ENCODE measurements at regions not wholly inside any gene's neighbourhood (a gene's known extent, or its start where the extent isn't known, plus 50 kb on each side); places are given as distances from the start of the nearest gene placed in this dataset.
"Not testable (repeated sequence)": the region's sequence is repeated elsewhere in the genome, so short reads cannot be mapped to it uniquely, and the experiment has no call there.

DNA sequence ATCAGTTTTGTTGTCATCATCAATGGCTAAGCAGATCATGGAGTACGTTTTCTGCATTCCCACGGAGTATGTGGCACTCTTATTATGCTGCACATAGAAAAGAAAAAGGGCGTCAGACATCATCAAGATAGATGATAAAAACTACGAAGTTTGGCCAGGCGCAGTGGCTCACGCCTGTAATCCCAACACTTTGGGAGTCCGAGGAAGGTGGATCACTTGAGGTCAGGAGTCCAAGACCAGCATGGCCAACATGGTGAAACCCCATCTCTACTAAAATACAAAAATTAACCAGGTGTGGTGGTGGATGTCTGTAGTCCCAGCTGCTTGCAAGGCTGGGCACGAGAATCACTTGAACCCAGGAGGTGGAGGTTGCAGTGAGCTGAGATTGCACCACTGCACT, 312.8 kb downstream of the GOLGA6L6 start:
- H3K27ac ChIP-seq (ENCODE audit: low read depth in 2 of 2, low read length in 2 of 2); H3K36me3 ChIP-seq (ENCODE audit: control insufficient read depth in 2 of 3, insufficient read depth in 3 of 3, low read length in 3 of 3); intact Hi-C loops (cut with DNase I); H3K27me3 ChIP-seq (ENCODE audit: control insufficient read depth, insufficient read depth, low read length); H3K9me3 ChIP-seq (ENCODE audit: control insufficient read depth in 2 of 3, insufficient read depth in 1 of 3, low read length in 3 of 3); H3K9ac ChIP-seq (ENCODE audit: low read length in 3 of 3); H3K4me3 ChIP-seq (ENCODE audit: low read length in 3 of 3); H3K4me1 ChIP-seq (ENCODE audit: control insufficient read depth in 2 of 3, insufficient read depth in 2 of 3, low read depth in 1 of 3, low read length in 3 of 3); DNase-seq; FAIRE-seq: not testable (repeated sequence)

DNA sequence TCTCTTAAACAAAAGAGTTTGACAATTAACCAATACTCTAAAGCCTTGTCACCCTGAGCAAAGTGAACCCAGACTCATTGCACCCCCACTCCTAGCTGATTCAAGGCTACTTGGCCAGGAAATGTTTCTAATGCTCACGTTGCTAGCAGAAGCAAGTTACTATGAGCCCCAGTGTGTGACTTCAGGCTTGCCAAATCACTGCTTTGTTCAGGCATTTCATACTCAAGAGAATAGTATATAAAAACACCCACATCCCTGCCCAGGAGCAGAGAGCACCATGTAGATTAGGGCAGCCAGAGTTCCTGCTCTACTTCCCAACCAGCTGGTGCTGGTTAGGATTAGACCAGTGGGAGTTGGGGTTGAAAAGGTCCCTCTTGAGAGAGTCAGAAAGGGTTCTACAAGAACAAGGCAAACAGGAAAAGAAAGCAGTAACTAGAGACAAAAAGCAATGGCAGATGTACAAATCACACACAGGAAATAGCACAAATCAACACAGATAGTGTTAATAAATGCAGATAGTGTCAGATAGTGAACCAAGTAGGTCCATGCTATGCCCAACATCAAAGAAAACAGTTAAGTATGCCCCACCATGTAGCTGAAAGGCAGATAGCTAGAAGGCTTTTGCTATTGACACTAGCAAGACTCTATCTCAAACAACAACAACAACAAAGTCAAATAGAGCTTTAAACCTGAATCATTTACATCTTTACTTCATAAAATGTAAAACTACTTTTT, 314.3 kb downstream of the GOLGA6L6 start:
- H3K9me3 ChIP-seq (ENCODE audit: control insufficient read depth in 2 of 3, insufficient read depth in 1 of 3, low read length in 3 of 3); H3K27me3 ChIP-seq (ENCODE audit: control insufficient read depth, insufficient read depth, low read length); FAIRE-seq; H3K27ac ChIP-seq (ENCODE audit: low read depth in 2 of 2, low read length in 2 of 2); H3K4me1 ChIP-seq (ENCODE audit: control insufficient read depth in 2 of 3, insufficient read depth in 2 of 3, low read depth in 1 of 3, low read length in 3 of 3); DNase-seq; H3K4me3 ChIP-seq (ENCODE audit: low read length in 3 of 3); intact Hi-C loops (cut with DNase I); H3K9ac ChIP-seq (ENCODE audit: low read length in 3 of 3); H3K36me3 ChIP-seq (ENCODE audit: control insufficient read depth in 2 of 3, insufficient read depth in 3 of 3, low read length in 3 of 3): not testable (repeated sequence)

DNA sequence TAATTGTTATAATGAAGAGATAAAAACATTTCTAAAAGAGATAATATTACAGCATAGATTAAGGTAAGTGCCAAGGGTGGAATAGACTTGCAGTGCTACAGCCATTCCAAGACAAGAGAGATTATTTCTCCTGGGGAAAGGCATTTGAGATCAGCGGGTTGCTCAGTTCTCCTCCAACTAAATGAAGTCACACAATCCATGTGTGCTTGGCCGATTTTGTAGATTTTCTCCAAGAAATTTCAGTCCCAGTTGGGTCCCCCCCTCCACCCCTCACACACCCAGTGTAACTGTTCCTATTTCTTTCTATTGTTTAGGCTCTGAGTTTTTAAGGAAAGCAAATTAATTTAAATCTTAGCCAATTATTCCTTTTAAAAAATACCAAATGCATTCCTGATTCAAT, 315.1 kb downstream of the GOLGA6L6 start:
- DNase-seq; H3K27ac ChIP-seq (ENCODE audit: low read depth in 2 of 2, low read length in 2 of 2); H3K9me3 ChIP-seq (ENCODE audit: control insufficient read depth in 2 of 3, insufficient read depth in 1 of 3, low read length in 3 of 3); FAIRE-seq; intact Hi-C loops (cut with DNase I); H3K4me3 ChIP-seq (ENCODE audit: low read length in 3 of 3); H3K9ac ChIP-seq (ENCODE audit: low read length in 3 of 3); H3K4me1 ChIP-seq (ENCODE audit: control insufficient read depth in 2 of 3, insufficient read depth in 2 of 3, low read depth in 1 of 3, low read length in 3 of 3); H3K27me3 ChIP-seq (ENCODE audit: control insufficient read depth, insufficient read depth, low read length); H3K36me3 ChIP-seq (ENCODE audit: control insufficient read depth in 2 of 3, insufficient read depth in 3 of 3, low read length in 3 of 3): not testable (repeated sequence)

GRCh38 chr15:20221063-20221462, 320.5 kb downstream of the GOLGA6L6 start:
- H3K4me3 ChIP-seq (ENCODE audit: low read length in 3 of 3); H3K27ac ChIP-seq (ENCODE audit: low read depth in 2 of 2, low read length in 2 of 2); H3K9ac ChIP-seq (ENCODE audit: low read length in 3 of 3); H3K27me3 ChIP-seq (ENCODE audit: control insufficient read depth, insufficient read depth, low read length); DNase-seq; FAIRE-seq; intact Hi-C loops (cut with DNase I); H3K4me1 ChIP-seq (ENCODE audit: control insufficient read depth in 2 of 3, insufficient read depth in 2 of 3, low read depth in 1 of 3, low read length in 3 of 3); H3K9me3 ChIP-seq (ENCODE audit: control insufficient read depth in 2 of 3, insufficient read depth in 1 of 3, low read length in 3 of 3); H3K36me3 ChIP-seq (ENCODE audit: control insufficient read depth in 2 of 3, insufficient read depth in 3 of 3, low read length in 3 of 3): not testable (repeated sequence)

DNA sequence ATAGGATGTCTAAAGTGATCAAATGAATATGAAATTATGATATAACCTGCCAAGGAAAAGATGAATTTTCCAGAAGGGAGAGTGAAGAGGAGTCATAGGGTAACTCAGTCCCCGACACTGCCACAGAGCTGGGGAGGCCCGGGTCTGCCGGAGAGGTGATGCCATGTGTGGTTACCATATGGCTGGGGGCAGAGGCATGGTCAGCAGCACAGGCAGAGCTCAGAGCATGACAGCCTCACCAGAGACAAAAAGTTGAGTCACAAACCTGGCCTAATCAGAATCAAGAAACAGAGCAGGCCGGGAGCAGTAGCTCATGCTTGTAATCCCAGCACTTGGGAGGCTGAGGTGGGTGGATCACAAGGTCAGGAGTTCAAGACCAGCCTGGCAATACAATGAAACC, 322.4 kb downstream of the GOLGA6L6 start:
- H3K9me3 ChIP-seq (ENCODE audit: control insufficient read depth in 2 of 3, insufficient read depth in 1 of 3, low read length in 3 of 3); intact Hi-C loops (cut with DNase I); H3K4me1 ChIP-seq (ENCODE audit: control insufficient read depth in 2 of 3, insufficient read depth in 2 of 3, low read depth in 1 of 3, low read length in 3 of 3); H3K27ac ChIP-seq (ENCODE audit: low read depth in 2 of 2, low read length in 2 of 2); H3K4me3 ChIP-seq (ENCODE audit: low read length in 3 of 3); H3K27me3 ChIP-seq (ENCODE audit: control insufficient read depth, insufficient read depth, low read length); FAIRE-seq; H3K9ac ChIP-seq (ENCODE audit: low read length in 3 of 3); DNase-seq; H3K36me3 ChIP-seq (ENCODE audit: control insufficient read depth in 2 of 3, insufficient read depth in 3 of 3, low read length in 3 of 3): not testable (repeated sequence)

- H3K9ac ChIP-seq (ENCODE audit: low read length in 3 of 3); H3K4me1 ChIP-seq (ENCODE audit: control insufficient read depth in 2 of 3, insufficient read depth in 2 of 3, low read depth in 1 of 3, low read length in 3 of 3); intact Hi-C loops (cut with DNase I); H3K27me3 ChIP-seq (ENCODE audit: control insufficient read depth, insufficient read depth, low read length); DNase-seq; H3K9me3 ChIP-seq (ENCODE audit: control insufficient read depth in 2 of 3, insufficient read depth in 1 of 3, low read length in 3 of 3); H3K4me3 ChIP-seq (ENCODE audit: low read length in 3 of 3); FAIRE-seq; H3K36me3 ChIP-seq (ENCODE audit: control insufficient read depth in 2 of 3, insufficient read depth in 3 of 3, low read length in 3 of 3); H3K27ac ChIP-seq (ENCODE audit: low read depth in 2 of 2, low read length in 2 of 2): not testable (repeated sequence)
Measured at GRCh38 chr15:20215700-20216099, 325.9 kb downstream of the GOLGA6L6 start.

GRCh38 chr15:20214101-20214500, 327.5 kb downstream of the GOLGA6L6 start:
- FAIRE-seq; intact Hi-C loops (cut with DNase I); DNase-seq: not testable (repeated sequence)

GRCh38 chr15:20211508-20211907, 330.1 kb downstream of the GOLGA6L6 start:
- H3K4me3 ChIP-seq (ENCODE audit: low read length in 3 of 3); intact Hi-C loops (cut with DNase I); H3K4me1 ChIP-seq (ENCODE audit: control insufficient read depth in 2 of 3, insufficient read depth in 2 of 3, low read depth in 1 of 3, low read length in 3 of 3); FAIRE-seq; H3K9ac ChIP-seq (ENCODE audit: low read length in 3 of 3); H3K9me3 ChIP-seq (ENCODE audit: control insufficient read depth in 2 of 3, insufficient read depth in 1 of 3, low read length in 3 of 3); H3K27ac ChIP-seq (ENCODE audit: low read depth in 2 of 2, low read length in 2 of 2); H3K27me3 ChIP-seq (ENCODE audit: control insufficient read depth, insufficient read depth, low read length); H3K36me3 ChIP-seq (ENCODE audit: control insufficient read depth in 2 of 3, insufficient read depth in 3 of 3, low read length in 3 of 3); DNase-seq: not testable (repeated sequence)

More at GRCh38 chr15:20214101-20214500, 327.5 kb downstream of the GOLGA6L6 start:
- H3K27me3 ChIP-seq (ENCODE audit: control insufficient read depth, insufficient read depth, low read length); H3K4me3 ChIP-seq (ENCODE audit: low read length in 3 of 3); H3K9me3 ChIP-seq (ENCODE audit: control insufficient read depth in 2 of 3, insufficient read depth in 1 of 3, low read length in 3 of 3); H3K9ac ChIP-seq (ENCODE audit: low read length in 3 of 3); H3K27ac ChIP-seq (ENCODE audit: low read depth in 2 of 2, low read length in 2 of 2); H3K4me1 ChIP-seq (ENCODE audit: control insufficient read depth in 2 of 3, insufficient read depth in 2 of 3, low read depth in 1 of 3, low read length in 3 of 3); H3K36me3 ChIP-seq (ENCODE audit: control insufficient read depth in 2 of 3, insufficient read depth in 3 of 3, low read length in 3 of 3): not testable (repeated sequence)

Measured in kidney (tissue), 10 donors.